Endothelial cell of umbilical vein (primary cell): ENCODE measurements at regions not wholly inside any gene's neighbourhood (a gene's known extent, or its start where the extent isn't known, plus 50 kb on each side); places are given as distances from the start of the nearest gene placed in this dataset.

Source experiments
- BruUV-seq: library from RNA; stranded (reverse); fragments of 400-500 nt; replicated peaks from 2 replicates; lab custom pipeline; 2021; lab: Mats Ljungman, UMichigan
- CTCF ChIA-PET: fragments of 300-600, 350-600 bp; sonication (Branson Sonifier 250); formaldehyde crosslinking; loops from one replicate; lab custom pipeline; 2021; ENCODE audit warnings: antibody characterized with exemption, inconsistent platforms; lab: Charles Lee
- POLR2A ChIA-PET: fragments of 300-600, 350-600 bp; sonication (Branson Sonifier 250); formaldehyde crosslinking; loops from one replicate; lab custom pipeline; 2021; ENCODE audit warnings: antibody characterized with exemption, inconsistent platforms; lab: Charles Lee
- DNase-seq: peaks from one replicate; pipeline ENCODE4 v3.0.0-alpha.2; 2011; ENCODE audit warnings: low read depth, low spot score
- FAIRE-seq: peaks from 2 replicates; lab custom pipeline; 2011; peaks lifted over from hg19 to GRCh38; lab: Jason Lieb, UNC
- H2AFZ ChIP-seq: 2 replicates; pipeline ENCODE4 v1.6.0; 2012; ENCODE audit warnings: low read depth, low read length, control low read depth, inconsistent platforms
- H3K27ac ChIP-seq: 2 replicates; pipeline ENCODE4 v1.5.1; 2011; ENCODE audit warnings: low read depth, mild to moderate bottlenecking, control low read depth, low read length, moderate library complexity; ENCODE audit not compliant: insufficient read depth
- H3K27me3 ChIP-seq, 2 experiments: 2 replicates each; pipeline versions ENCODE4 v1.6.0 to v1.6.1; 2011; ENCODE audit warnings: low read length in 2 of 2, mixed read lengths in 1 of 2; ENCODE audit not compliant: control insufficient read depth in 2 of 2, insufficient read depth in 2 of 2
- H3K36me3 ChIP-seq, 2 experiments: 2 replicates in 1 of 2; 3 replicates in 1 of 2; pipeline ENCODE4 v1.5.1; 2011; ENCODE audit warnings: low read length in 2 of 2, mild to moderate bottlenecking in 1 of 2, moderate library complexity in 1 of 2; ENCODE audit not compliant: control insufficient read depth in 2 of 2, insufficient read depth in 2 of 2; ENCODE audit errors: extremely low read depth in 1 of 2
- H3K4me1 ChIP-seq: 3 replicates; pipeline ENCODE4 v1.5.1; 2011; ENCODE audit warnings: mild to moderate bottlenecking, low read length; ENCODE audit not compliant: control insufficient read depth, insufficient read depth; ENCODE audit errors: extremely low read depth
- H3K4me2 ChIP-seq: 2 replicates; pipeline ENCODE4 v1.6.1; 2011; ENCODE audit warnings: low read length, control low read depth, mixed read lengths; ENCODE audit not compliant: insufficient read depth
- H3K4me3 ChIP-seq, 3 experiments: fragments of 200-600 bp in 1 of 3; sonication (generic), shearing (Covaris generic) in 1 of 3; replicated peaks in 1 of 3; 2 replicates each; pipeline ENCODE4 v1.5.1; 2011 to 2016; ENCODE audit warnings: control low read depth in 3 of 3, low read length in 3 of 3, mild to moderate bottlenecking in 2 of 3, inconsistent platforms in 1 of 3, low read depth in 1 of 3, moderate library complexity in 1 of 3; ENCODE audit not compliant: insufficient read depth in 1 of 3
- H3K79me2 ChIP-seq: 2 replicates; pipeline ENCODE4 v1.6.0; 2012; ENCODE audit warnings: low read length, inconsistent platforms; ENCODE audit not compliant: control insufficient read depth, insufficient read depth
- H3K9ac ChIP-seq: replicated peaks from 2 replicates; pipeline ENCODE3; 2011; ENCODE audit warnings: low read length, control low read depth; ENCODE audit not compliant: insufficient read depth; ENCODE audit errors: extremely low read depth
- H3K9me1 ChIP-seq: replicated peaks from 3 replicates; pipeline ENCODE4 v1.6.0; 2011; ENCODE audit warnings: mild to moderate bottlenecking, low read length; ENCODE audit not compliant: control insufficient read depth, insufficient read depth; ENCODE audit errors: extremely low read depth
- H3K9me3 ChIP-seq: replicated peaks from 2 replicates; pipeline ENCODE4 v1.5.1; 2012; ENCODE audit warnings: low read length, inconsistent platforms; ENCODE audit not compliant: control insufficient read depth, insufficient read depth
- H4K20me1 ChIP-seq: replicated peaks from 2 replicates; pipeline ENCODE3; 2011; ENCODE audit warnings: mild to moderate bottlenecking, low read length; ENCODE audit not compliant: control insufficient read depth, insufficient read depth; ENCODE audit errors: extremely low read depth
- EZH2 ChIP-seq: IDR thresholded peaks from 2 replicates; pipeline ENCODE4 v1.6.1; 2012; ENCODE audit warnings: borderline replicate concordance, low read depth, mild to moderate bottlenecking, moderate library complexity, low read length, inconsistent platforms; ENCODE audit not compliant: severe bottlenecking
- FOS ChIP-seq: IDR thresholded peaks from 2 replicates; pipeline ENCODE4 v1.6.1; 2011; ENCODE audit warnings: mild to moderate bottlenecking, low read length, moderate library complexity, borderline replicate concordance; ENCODE audit not compliant: insufficient read depth
- GATA2 ChIP-seq: IDR thresholded peaks from 2 replicates; pipeline ENCODE4 v1.7.0; 2011; ENCODE audit warnings: low read depth, mild to moderate bottlenecking, moderate library complexity, mixed read lengths, low read length; ENCODE audit not compliant: insufficient read length, insufficient read depth
- JUN ChIP-seq: IDR thresholded peaks from 2 replicates; pipeline ENCODE4 v1.6.1; 2011; ENCODE audit warnings: borderline replicate concordance, low read depth; ENCODE audit not compliant: insufficient read length, insufficient read depth
- MYC ChIP-seq: IDR thresholded peaks from one replicate; pipeline ENCODE4 v1.6.1; 2011; ENCODE audit warnings: mild to moderate bottlenecking, low read depth, low read length
- POLR2A ChIP-seq: IDR thresholded peaks from 2 replicates; pipeline ENCODE4 v1.6.1; 2012; ENCODE audit warnings: low read depth, mild to moderate bottlenecking, control low read depth, low read length
- POLR2AphosphoS5 ChIP-seq: IDR thresholded peaks from 2 replicates; pipeline ENCODE4 v1.6.1; 2012; ENCODE audit warnings: low read depth, mild to moderate bottlenecking, control low read depth, low read length, moderate library complexity; ENCODE audit not compliant: insufficient read depth
- dilution Hi-C: fragments of 300-500 bp; cut with MboI; formaldehyde crosslinking; loops from one replicate; pipeline ENCODE4 v1.15.0; 2019; ENCODE audit warnings: low sequenced_read_pairs; ENCODE audit not compliant: extremely low pct_ligation_motif_present
- intact Hi-C: fragments of 100-400 bp; cut with micrococcal nuclease; formaldehyde crosslinking; loops from one replicate; pipeline ENCODE4 v1.10.0; 2022
- TF ChIP-seq, protein P1 (sequence below): IDR thresholded peaks from 2 replicates; pipeline ENCODE4 v1.6.1; 2011; ENCODE audit not compliant: insufficient read depth, insufficient read length
- TF ChIP-seq, protein P2 (sequence below), 2 donors: IDR thresholded peaks; 1 replicate in 1 of 2; 2 replicates in 1 of 2; pipeline ENCODE4 v1.5.1; 2011; ENCODE audit warnings: low read length in 2 of 2, mild to moderate bottlenecking in 2 of 2, moderate library complexity in 2 of 2, control low read depth in 1 of 2, inconsistent platforms in 1 of 2, low read depth in 1 of 2; ENCODE audit not compliant: insufficient read depth in 1 of 2; ENCODE audit errors: extremely low read depth in 1 of 2

- DNase-seq (no peak), FAIRE-seq (no peak)
- H3K27ac ChIP-seq, result no peak overlapping the region
- ChIA-PET CTCF (no interaction called here), POLR2A (no interaction called here)
- H3K9me1 ChIP-seq, result no peaks in the 10 kb centered on the region
- H4K20me1 ChIP-seq, result no peaks in the 10 kb centered on the region
- H3K9ac ChIP-seq, result no peak overlapping the region
- no peaks in the 10 kb centered on the region for H3K4me1 ChIP-seq
- H3K27me3 ChIP-seq, result no peaks in the 10 kb centered on the region
- TF ChIP-seq EZH2, result no peak
- TF ChIP-seq, protein P1, sequence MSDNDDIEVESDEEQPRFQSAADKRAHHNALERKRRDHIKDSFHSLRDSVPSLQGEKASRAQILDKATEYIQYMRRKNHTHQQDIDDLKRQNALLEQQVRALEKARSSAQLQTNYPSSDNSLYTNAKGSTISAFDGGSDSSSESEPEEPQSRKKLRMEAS, result no peak
- TF ChIP-seq MYC, result no peak
- no peak for TF ChIP-seq POLR2AphosphoS5
- TF ChIP-seq, protein P2, sequence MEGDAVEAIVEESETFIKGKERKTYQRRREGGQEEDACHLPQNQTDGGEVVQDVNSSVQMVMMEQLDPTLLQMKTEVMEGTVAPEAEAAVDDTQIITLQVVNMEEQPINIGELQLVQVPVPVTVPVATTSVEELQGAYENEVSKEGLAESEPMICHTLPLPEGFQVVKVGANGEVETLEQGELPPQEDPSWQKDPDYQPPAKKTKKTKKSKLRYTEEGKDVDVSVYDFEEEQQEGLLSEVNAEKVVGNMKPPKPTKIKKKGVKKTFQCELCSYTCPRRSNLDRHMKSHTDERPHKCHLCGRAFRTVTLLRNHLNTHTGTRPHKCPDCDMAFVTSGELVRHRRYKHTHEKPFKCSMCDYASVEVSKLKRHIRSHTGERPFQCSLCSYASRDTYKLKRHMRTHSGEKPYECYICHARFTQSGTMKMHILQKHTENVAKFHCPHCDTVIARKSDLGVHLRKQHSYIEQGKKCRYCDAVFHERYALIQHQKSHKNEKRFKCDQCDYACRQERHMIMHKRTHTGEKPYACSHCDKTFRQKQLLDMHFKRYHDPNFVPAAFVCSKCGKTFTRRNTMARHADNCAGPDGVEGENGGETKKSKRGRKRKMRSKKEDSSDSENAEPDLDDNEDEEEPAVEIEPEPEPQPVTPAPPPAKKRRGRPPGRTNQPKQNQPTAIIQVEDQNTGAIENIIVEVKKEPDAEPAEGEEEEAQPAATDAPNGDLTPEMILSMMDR (IDR thresholded peaks at IDR 0.05; ENCODE audit: extremely low read depth in 1 of 2, insufficient read depth in 1 of 2, low read depth in 1 of 2, low read length in 2 of 2), result no peak
- no peak for TF ChIP-seq FOS
- no peak for TF ChIP-seq GATA2
- no peak for TF ChIP-seq POLR2A
- no peak for TF ChIP-seq JUN
- no peaks in the 10 kb centered on the region for H3K36me3 ChIP-seq
- intact Hi-C loops (no loop called here), dilution Hi-C loops (no loop called here)
- H3K79me2 ChIP-seq, result no peaks in the 10 kb centered on the region
- H3K4me3 ChIP-seq, result no peak overlapping the region
- H3K4me2 ChIP-seq, result no peak overlapping the region
- H2AFZ ChIP-seq, result no peak overlapping the region
- peaks cover 13% of the 10 kb centered on the region for H3K9me3 ChIP-seq
- no TSS peak for BruUV-seq
Measured at GRCh38 chr22:48846200-48846599, 981.5 kb downstream of the BRD1 start.
